HEK293 (cell line): ENCODE measurements at regions not wholly inside any gene's neighbourhood (a gene's known extent, or its start where the extent isn't known, plus 50 kb on each side); places are given as distances from the start of the nearest gene placed in this dataset.
A peak's percentile ranks its signal among the peaks of the same experiment; 100 is the strongest.

Experiments
- CTCF ChIA-PET: fragments of 350-600 bp; formaldehyde crosslinking; extraction: SDS; loops from one replicate; lab custom pipeline; 2021; ENCODE audit warnings: antibody characterized with exemption; lab: Yijun Ruan, JAX
- POLR2A ChIA-PET: fragments of 300-600 bp; formaldehyde crosslinking; extraction: SDS; loops from one replicate; lab custom pipeline; 2020; ENCODE audit warnings: antibody characterized with exemption, inconsistent platforms; lab: Yijun Ruan, JAX
- H3K27ac ChIP-seq: fragments of 200-500 bp; sonication (Bioruptor generic); 2 replicates; pipeline ENCODE4 v1.5.1; 2014; ENCODE audit warnings: low read depth, low read length, control low read depth, inconsistent platforms; ENCODE audit errors: extremely low read depth
- H3K36me3 ChIP-seq, 2 experiments: fragments of 200-500 bp in 1 of 2; sonication (Bioruptor generic) in 1 of 2; 1 replicate in 1 of 2; 2 replicates in 1 of 2; pipeline ENCODE4 v1.5.1; 2014 to 2017; ENCODE audit warnings: inconsistent platforms in 2 of 2, low read length in 2 of 2; ENCODE audit not compliant: control insufficient read depth in 2 of 2, insufficient read depth in 1 of 2
- H3K4me1 ChIP-seq: fragments of 200-500 bp; sonication (Bioruptor generic); 2 replicates; pipeline ENCODE4 v1.5.1; 2014; ENCODE audit warnings: mild to moderate bottlenecking, low read length, inconsistent platforms; ENCODE audit not compliant: control insufficient read depth, insufficient read depth
- H3K4me3 ChIP-seq: 2 replicates; pipeline ENCODE4 v1.5.1; 2011; ENCODE audit warnings: low read depth, mild to moderate bottlenecking, control low read depth, low read length, moderate library complexity
- H3K9me3 ChIP-seq: fragments of 200-500 bp; sonication (Bioruptor generic); 2 replicates; pipeline ENCODE4 v1.5.1; 2014; ENCODE audit warnings: low read depth, low read length, inconsistent platforms; ENCODE audit not compliant: control insufficient read depth, insufficient read depth
- EGR2 ChIP-seq: fragments of 450-650 bp; formaldehyde crosslinking; IDR thresholded peaks from 2 replicates; pipeline ENCODE4 v1.5.1; 2016; ENCODE audit warnings: low read depth, missing biosample characterization, missing genetic modification characterization
- FEZF1 ChIP-seq: fragments of 450-650 bp; formaldehyde crosslinking; IDR thresholded peaks from 2 replicates; pipeline ENCODE4 v1.5.1; 2016; ENCODE audit warnings: missing biosample characterization, missing genetic modification characterization
- MYNN ChIP-seq: fragments of 450-650 bp; formaldehyde crosslinking; IDR thresholded peaks from 2 replicates; pipeline ENCODE4 v1.5.1; 2016; ENCODE audit warnings: missing biosample characterization, missing genetic modification characterization, borderline replicate concordance
- OVOL3 ChIP-seq: fragments of 450-650 bp; formaldehyde crosslinking; IDR thresholded peaks from 2 replicates; pipeline ENCODE4 v1.5.1; 2016; ENCODE audit warnings: missing biosample characterization, missing genetic modification characterization
- SALL2 ChIP-seq: fragments of 450-650 bp; formaldehyde crosslinking; IDR thresholded peaks from 2 replicates; pipeline ENCODE4 v1.5.0; 2017; ENCODE audit warnings: missing biosample characterization, mild to moderate bottlenecking, missing genetic modification characterization, borderline replicate concordance
- SP3 ChIP-seq: fragments of 450-650 bp; formaldehyde crosslinking; IDR thresholded peaks from 2 replicates; pipeline ENCODE4 v1.5.1; 2016; ENCODE audit warnings: missing biosample characterization, missing genetic modification characterization
- SP7 ChIP-seq: fragments of 450-650 bp; formaldehyde crosslinking; IDR thresholded peaks from 2 replicates; pipeline ENCODE4 v1.5.1; 2016; ENCODE audit warnings: missing biosample characterization, missing genetic modification characterization
- ZFHX2 ChIP-seq: fragments of 450-650 bp; formaldehyde crosslinking; conservative IDR thresholded peaks from 2 replicates; pipeline ENCODE4 v1.5.1; 2016; ENCODE audit warnings: missing biosample characterization, missing genetic modification characterization
- ZNF211 ChIP-seq: fragments of 450-650 bp; formaldehyde crosslinking; IDR thresholded peaks from 2 replicates; pipeline ENCODE4 v1.5.1; 2016; ENCODE audit warnings: low read depth, missing biosample characterization, missing genetic modification characterization
- ZNF248 ChIP-seq: fragments of 450-650 bp; formaldehyde crosslinking; IDR thresholded peaks from 2 replicates; pipeline ENCODE4 v1.5.1; 2017; ENCODE audit warnings: missing biosample characterization, missing genetic modification characterization
- ZNF416 ChIP-seq: fragments of 450-650 bp; formaldehyde crosslinking; IDR thresholded peaks from 2 replicates; pipeline ENCODE4 v1.5.1; 2016; ENCODE audit warnings: missing biosample characterization, missing genetic modification characterization
- ZNF555 ChIP-seq: fragments of 450-650 bp; formaldehyde crosslinking; conservative IDR thresholded peaks from 2 replicates; pipeline ENCODE4 v1.5.1; 2017; ENCODE audit warnings: missing biosample characterization, mild to moderate bottlenecking, missing genetic modification characterization, inconsistent platforms
- ZNF558 ChIP-seq: fragments of 450-650 bp; formaldehyde crosslinking; IDR thresholded peaks from 2 replicates; pipeline ENCODE4 v1.5.1; 2016; ENCODE audit warnings: missing biosample characterization, missing genetic modification characterization
- ZNF621 ChIP-seq: fragments of 450-650 bp; formaldehyde crosslinking; IDR thresholded peaks from 2 replicates; pipeline ENCODE4 v1.5.1; 2017; ENCODE audit warnings: missing biosample characterization, missing genetic modification characterization
- ZNF658 ChIP-seq: fragments of 450-650 bp; formaldehyde crosslinking; IDR thresholded peaks from 2 replicates; pipeline ENCODE4; 2016; ENCODE audit warnings: missing biosample characterization, missing genetic modification characterization
- ZNF76 ChIP-seq: fragments of 450-650 bp; formaldehyde crosslinking; IDR thresholded peaks from 2 replicates; pipeline ENCODE4; 2016; ENCODE audit warnings: low read depth, missing biosample characterization, missing genetic modification characterization, borderline replicate concordance
- TF ChIP-seq, protein P1 (sequence below): IDR thresholded peaks from 2 replicates; pipeline ENCODE4 v1.6.1; 2011; ENCODE audit warnings: mild to moderate bottlenecking, low read depth, low read length, borderline replicate concordance
- TF ChIP-seq, protein P2 (sequence below): fragments of 450-650 bp; formaldehyde crosslinking; IDR thresholded peaks from 2 replicates; pipeline ENCODE4 v1.5.1; 2016; ENCODE audit warnings: missing biosample characterization, missing genetic modification characterization
- TF ChIP-seq, protein P3 (sequence below): fragments of 450-650 bp; formaldehyde crosslinking; IDR thresholded peaks from 2 replicates; pipeline ENCODE4 v1.5.0; 2017; ENCODE audit warnings: missing biosample characterization, missing genetic modification characterization, borderline replicate concordance
- TF ChIP-seq, protein P4 (sequence below): fragments of 450-650 bp; formaldehyde crosslinking; IDR thresholded peaks from 2 replicates; pipeline ENCODE4; 2016; ENCODE audit warnings: missing biosample characterization, missing genetic modification characterization

DNA sequence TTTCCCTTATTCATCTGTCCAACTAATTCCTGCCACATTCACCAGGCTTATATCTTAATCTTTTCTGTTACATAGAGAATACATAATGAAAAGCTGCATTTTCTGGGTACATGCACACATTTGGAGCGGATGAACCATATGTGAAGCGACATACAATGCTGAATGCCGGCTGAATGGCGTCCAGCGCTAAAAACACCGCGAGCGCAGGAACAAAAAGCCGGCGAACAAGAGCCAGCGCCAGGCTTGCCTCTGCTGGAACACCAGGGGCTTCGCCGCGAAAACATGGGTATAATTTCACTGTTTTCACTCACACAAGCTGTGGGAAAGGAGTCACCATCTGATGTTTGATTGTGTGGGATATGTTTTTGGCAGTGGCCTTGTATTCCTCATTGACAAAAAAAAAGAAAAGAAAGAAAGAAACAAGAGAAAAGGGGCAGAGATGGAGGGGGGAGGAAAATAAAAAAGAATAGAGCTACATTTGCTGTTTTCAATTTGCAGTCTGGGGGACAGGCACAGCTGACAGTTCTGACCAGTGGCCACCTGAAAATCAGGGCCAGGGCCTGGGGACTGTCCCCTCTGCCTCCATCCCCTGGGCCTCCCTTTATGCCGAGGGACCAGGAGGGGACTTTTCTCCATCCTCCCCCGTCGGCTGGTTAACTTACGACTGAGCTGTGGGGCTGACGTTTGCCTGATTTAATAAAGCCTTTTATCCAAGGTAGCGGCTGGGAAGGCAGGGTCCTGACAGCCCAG is 70.2 kb upstream of the OLIG2 start:
- H3K9me3 ChIP-seq: no peaks in the 10 kb centered on the region
- CTCF ChIA-PET: interaction anchor here (0.6 to 1.9 kb wide), 3 partner anchors 13 to 34 kb away, joined by 3 to 10 read pairs (median 3); no protein-coding TSS in a partner anchor
- POLR2A ChIA-PET: no interaction called here
- H3K4me1 ChIP-seq: no peaks in the 10 kb centered on the region
- TF ChIP-seq, protein P1, sequence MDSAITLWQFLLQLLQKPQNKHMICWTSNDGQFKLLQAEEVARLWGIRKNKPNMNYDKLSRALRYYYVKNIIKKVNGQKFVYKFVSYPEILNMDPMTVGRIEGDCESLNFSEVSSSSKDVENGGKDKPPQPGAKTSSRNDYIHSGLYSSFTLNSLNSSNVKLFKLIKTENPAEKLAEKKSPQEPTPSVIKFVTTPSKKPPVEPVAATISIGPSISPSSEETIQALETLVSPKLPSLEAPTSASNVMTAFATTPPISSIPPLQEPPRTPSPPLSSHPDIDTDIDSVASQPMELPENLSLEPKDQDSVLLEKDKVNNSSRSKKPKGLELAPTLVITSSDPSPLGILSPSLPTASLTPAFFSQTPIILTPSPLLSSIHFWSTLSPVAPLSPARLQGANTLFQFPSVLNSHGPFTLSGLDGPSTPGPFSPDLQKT: no peak
- TF ChIP-seq, protein P2, sequence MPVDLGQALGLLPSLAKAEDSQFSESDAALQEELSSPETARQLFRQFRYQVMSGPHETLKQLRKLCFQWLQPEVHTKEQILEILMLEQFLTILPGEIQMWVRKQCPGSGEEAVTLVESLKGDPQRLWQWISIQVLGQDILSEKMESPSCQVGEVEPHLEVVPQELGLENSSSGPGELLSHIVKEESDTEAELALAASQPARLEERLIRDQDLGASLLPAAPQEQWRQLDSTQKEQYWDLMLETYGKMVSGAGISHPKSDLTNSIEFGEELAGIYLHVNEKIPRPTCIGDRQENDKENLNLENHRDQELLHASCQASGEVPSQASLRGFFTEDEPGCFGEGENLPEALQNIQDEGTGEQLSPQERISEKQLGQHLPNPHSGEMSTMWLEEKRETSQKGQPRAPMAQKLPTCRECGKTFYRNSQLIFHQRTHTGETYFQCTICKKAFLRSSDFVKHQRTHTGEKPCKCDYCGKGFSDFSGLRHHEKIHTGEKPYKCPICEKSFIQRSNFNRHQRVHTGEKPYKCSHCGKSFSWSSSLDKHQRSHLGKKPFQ (tag by site-specific recombination): no peak
- no peak for TF ChIP-seq MYNN (tag by site-specific recombination)
- no peak for TF ChIP-seq SP7
- TF ChIP-seq, protein P3, sequence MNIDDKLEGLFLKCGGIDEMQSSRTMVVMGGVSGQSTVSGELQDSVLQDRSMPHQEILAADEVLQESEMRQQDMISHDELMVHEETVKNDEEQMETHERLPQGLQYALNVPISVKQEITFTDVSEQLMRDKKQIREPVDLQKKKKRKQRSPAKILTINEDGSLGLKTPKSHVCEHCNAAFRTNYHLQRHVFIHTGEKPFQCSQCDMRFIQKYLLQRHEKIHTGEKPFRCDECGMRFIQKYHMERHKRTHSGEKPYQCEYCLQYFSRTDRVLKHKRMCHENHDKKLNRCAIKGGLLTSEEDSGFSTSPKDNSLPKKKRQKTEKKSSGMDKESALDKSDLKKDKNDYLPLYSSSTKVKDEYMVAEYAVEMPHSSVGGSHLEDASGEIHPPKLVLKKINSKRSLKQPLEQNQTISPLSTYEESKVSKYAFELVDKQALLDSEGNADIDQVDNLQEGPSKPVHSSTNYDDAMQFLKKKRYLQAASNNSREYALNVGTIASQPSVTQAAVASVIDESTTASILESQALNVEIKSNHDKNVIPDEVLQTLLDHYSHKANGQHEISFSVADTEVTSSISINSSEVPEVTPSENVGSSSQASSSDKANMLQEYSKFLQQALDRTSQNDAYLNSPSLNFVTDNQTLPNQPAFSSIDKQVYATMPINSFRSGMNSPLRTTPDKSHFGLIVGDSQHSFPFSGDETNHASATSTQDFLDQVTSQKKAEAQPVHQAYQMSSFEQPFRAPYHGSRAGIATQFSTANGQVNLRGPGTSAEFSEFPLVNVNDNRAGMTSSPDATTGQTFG (tag by site-specific recombination): no peak
- TF ChIP-seq ZNF555 (tag by site-specific recombination): no peak
- no peak for TF ChIP-seq FEZF1
- TF ChIP-seq ZNF248 (tag by site-specific recombination): no peak
- TF ChIP-seq ZNF558: no peak
- H3K36me3 ChIP-seq: no peaks in the 10 kb centered on the region
- H3K4me3 ChIP-seq: no peak overlapping the region
- H3K27ac ChIP-seq: no peak overlapping the region

DNA sequence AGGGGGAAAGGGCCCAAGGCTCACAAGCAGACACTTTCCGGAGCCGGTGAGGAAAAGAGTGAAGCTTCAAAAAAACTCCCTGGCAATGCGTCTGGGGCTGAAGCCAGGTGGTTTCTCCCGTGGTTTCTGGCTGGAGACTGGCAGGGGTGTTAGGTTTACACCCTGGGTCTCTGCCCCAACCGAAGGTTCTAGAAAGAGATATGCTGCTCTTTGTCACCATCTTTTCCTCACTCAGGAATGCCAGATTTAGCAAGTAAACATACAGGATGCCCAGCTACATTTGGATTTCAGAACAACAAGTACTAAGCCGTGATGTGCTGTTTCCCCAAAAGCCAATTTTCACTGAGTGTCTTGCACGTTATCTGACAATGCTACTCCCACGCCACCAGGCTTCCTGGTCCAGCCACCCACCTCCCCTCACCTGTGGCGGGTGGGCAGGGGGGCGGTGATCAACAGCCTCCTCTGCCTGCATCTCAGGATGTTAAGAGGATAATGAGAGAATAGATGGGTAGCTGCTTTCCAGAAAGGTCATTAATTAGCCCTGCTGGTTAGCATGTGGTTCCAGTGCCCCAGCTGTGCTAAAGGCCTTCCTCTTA is 69.6 kb upstream of the OLIG2 start:
- no peaks in the 10 kb centered on the region for H3K4me1 ChIP-seq
- TF ChIP-seq ZNF76 (tag by site-specific recombination) (no peak), ZFHX2 (tag by site-specific recombination) (peak; percentile 60; the same call in 1 of the 2 replicates), ZNF416 (tag by site-specific recombination) (no peak), ZNF211 (tag by site-specific recombination) (no peak), ZNF621 (tag by site-specific recombination) (no peak), SP3 (tag by site-specific recombination) (no peak), EGR2 (tag by site-specific recombination) (peak; percentile 82), ZNF658 (tag by site-specific recombination) (no peak), SALL2 (tag by site-specific recombination) (no peak), OVOL3 (tag by site-specific recombination) (no peak)
- TF ChIP-seq, protein P4, sequence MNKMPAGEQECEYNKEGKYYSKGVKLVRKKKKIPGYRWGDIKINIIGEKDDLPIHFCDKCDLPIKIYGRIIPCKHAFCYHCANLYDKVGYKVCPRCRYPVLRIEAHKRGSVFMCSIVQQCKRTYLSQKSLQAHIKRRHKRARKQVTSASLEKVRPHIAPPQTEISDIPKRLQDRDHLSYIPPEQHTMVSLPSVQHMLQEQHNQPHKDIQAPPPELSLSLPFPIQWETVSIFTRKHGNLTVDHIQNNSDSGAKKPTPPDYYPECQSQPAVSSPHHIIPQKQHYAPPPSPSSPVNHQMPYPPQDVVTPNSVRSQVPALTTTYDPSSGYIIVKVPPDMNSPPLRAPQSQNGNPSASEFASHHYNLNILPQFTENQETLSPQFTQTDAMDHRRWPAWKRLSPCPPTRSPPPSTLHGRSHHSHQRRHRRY: no peak
- H3K4me3 ChIP-seq: no peak overlapping the region
- POLR2A ChIA-PET: no interaction called here
- H3K27ac ChIP-seq: no peak overlapping the region
- no peaks in the 10 kb centered on the region for H3K9me3 ChIP-seq
- no peaks in the 10 kb centered on the region for H3K36me3 ChIP-seq
- CTCF ChIA-PET: interaction anchor here (0.6 to 1.9 kb wide), 3 partner anchors 14 to 35 kb away, joined by 3 to 10 read pairs (median 3); no protein-coding TSS in a partner anchor
